Neutrophil (primary cell): ENCODE measurements at regions not wholly inside any gene's neighbourhood (a gene's known extent, or its start where the extent isn't known, plus 50 kb on each side); places are given as distances from the start of the nearest gene placed in this dataset.
"Not testable (repeated sequence)": the region's sequence is repeated elsewhere in the genome, so short reads cannot be mapped to it uniquely, and the experiment has no call there.

ENCODE experiments used
- H3K27ac ChIP-seq: fragments of 200-600 bp; sonication (generic); 2 replicates; pipeline ENCODE4 v1.5.1; 2016; ENCODE audit warnings: mild to moderate bottlenecking, moderate library complexity
- H3K27me3 ChIP-seq: fragments of 200-600 bp; sonication (generic); 2 replicates; pipeline ENCODE4 v1.6.0; 2016; ENCODE audit warnings: mild to moderate bottlenecking
- H3K36me3 ChIP-seq: fragments of 200-600 bp; sonication (generic); 2 replicates; pipeline ENCODE4 v1.5.1; 2017
- H3K4me1 ChIP-seq, 2 experiments: fragments of 200-600 bp in 1 of 2; sonication (generic) in 1 of 2; 1 replicate in 1 of 2; 2 replicates in 1 of 2; pipeline versions ENCODE4 v1.5.1 to v1.6.1; 2013 to 2016; ENCODE audit warnings: low read depth in 1 of 2, low read length in 1 of 2, mild to moderate bottlenecking in 1 of 2, moderate library complexity in 1 of 2; ENCODE audit not compliant: control insufficient read depth in 1 of 2, insufficient read depth in 1 of 2
- H3K4me3 ChIP-seq, 2 experiments: fragments of 200-600 bp in 1 of 2; sonication (generic) in 1 of 2; 1 replicate in 1 of 2; 2 replicates in 1 of 2; pipeline ENCODE4 v1.5.1; 2013 to 2016; ENCODE audit warnings: low read depth in 1 of 2, low read length in 1 of 2, mild to moderate bottlenecking in 1 of 2, moderate library complexity in 1 of 2
- H3K9me3 ChIP-seq: fragments of 200-600 bp; sonication (generic); 2 replicates; pipeline ENCODE4 v1.5.1; 2016
- CTCF ChIP-seq: fragments of 200-600 bp; sonication (generic); IDR thresholded peaks from 2 replicates; pipeline ENCODE4 v1.5.1; 2016; ENCODE audit warnings: antibody characterized with exemption

- H3K9me3 ChIP-seq = no peaks in the 10 kb centered on the region
- H3K36me3 ChIP-seq = no peaks in the 10 kb centered on the region
- H3K27me3 ChIP-seq = no peaks in the 10 kb centered on the region
- no peaks in the 10 kb centered on the region for H3K4me1 ChIP-seq
- no peak for TF ChIP-seq CTCF
- H3K27ac ChIP-seq = no peak overlapping the region
- no peak overlapping the region for H3K4me3 ChIP-seq
These were observed 210.3 kb downstream of the PTPRC start for GRCh38 chr1:198849093-198849492.

GRCh38 chr1:198850196-198850595 is 211.4 kb downstream of the PTPRC start:
- Histone ChIP-seq H3K27me3 (no peaks in the 10 kb centered on the region), H3K4me3 (no peak overlapping the region), H3K27ac (no peak overlapping the region), H3K4me1 (no peaks in the 10 kb centered on the region), H3K36me3 (no peaks in the 10 kb centered on the region), H3K9me3 (no peaks in the 10 kb centered on the region)
- TF ChIP-seq CTCF = no peak

GRCh38 chr1:198850966-198851365 is 212.1 kb downstream of the PTPRC start:
- not testable (repeated sequence) for H3K9me3 ChIP-seq, H3K36me3 ChIP-seq, H3K4me3 ChIP-seq, H3K4me1 ChIP-seq, H3K27ac ChIP-seq, H3K27me3 ChIP-seq

- TF ChIP-seq CTCF = no peak
- H3K36me3 ChIP-seq = no peaks in the 10 kb centered on the region
- H3K4me1 ChIP-seq = no peaks in the 10 kb centered on the region
- H3K9me3 ChIP-seq = no peaks in the 10 kb centered on the region
- H3K27me3 ChIP-seq = no peaks in the 10 kb centered on the region
- no peak overlapping the region for H3K4me3 ChIP-seq
- no peak overlapping the region for H3K27ac ChIP-seq
These were observed 217.8 kb downstream of the PTPRC start for GRCh38 chr1:198856601-198857000.

GRCh38 chr1:198858033-198858432 is 219.2 kb downstream of the PTPRC start:
- Histone ChIP-seq H3K27ac (no peak overlapping the region), H3K9me3 (no peaks in the 10 kb centered on the region), H3K27me3 (no peaks in the 10 kb centered on the region), H3K4me3 (no peak overlapping the region), H3K4me1 (no peaks in the 10 kb centered on the region), H3K36me3 (no peaks in the 10 kb centered on the region)
- TF ChIP-seq CTCF = no peak

GRCh38 chr1:198860371-198860770 is 221.5 kb downstream of the PTPRC start:
- Histone ChIP-seq H3K4me3 (no peak overlapping the region), H3K36me3 (no peaks in the 10 kb centered on the region), H3K27ac (no peak overlapping the region), H3K9me3 (no peaks in the 10 kb centered on the region), H3K4me1 (no peaks in the 10 kb centered on the region), H3K27me3 (no peaks in the 10 kb centered on the region)
- TF ChIP-seq CTCF = no peak
